DOHH2 (cell line): ENCODE measurements at regions not wholly inside any gene's neighbourhood (a gene's known extent, or its start where the extent isn't known, plus 50 kb on each side); places are given as distances from the start of the nearest gene placed in this dataset.

ENCODE experiments used
- H3F3A ChIP-seq: fragments of 200-600 bp; sonication (generic), shearing (Covaris generic); 2 replicates; pipeline ENCODE4 v1.6.0; 2016; ENCODE audit warnings: antibody characterized with exemption, mild to moderate bottlenecking; ENCODE audit not compliant: control insufficient read depth, insufficient read depth
- H3K27ac ChIP-seq: fragments of 200-600 bp; sonication (generic); 2 replicates; pipeline ENCODE4 v1.5.1; 2014; ENCODE audit warnings: low read depth, mild to moderate bottlenecking, low read length, moderate library complexity
- H3K27me3 ChIP-seq: fragments of 200-600 bp; sonication (generic); 2 replicates; pipeline ENCODE4 v1.6.1; 2014; ENCODE audit warnings: mild to moderate bottlenecking, low read length, mixed read lengths; ENCODE audit not compliant: control insufficient read depth
- H3K36me3 ChIP-seq: fragments of 200-600 bp; sonication (generic); 2 replicates; pipeline ENCODE4 v1.6.1; 2014; ENCODE audit warnings: mild to moderate bottlenecking, low read length, moderate library complexity, mixed read lengths; ENCODE audit not compliant: control insufficient read depth
- H3K4me1 ChIP-seq: fragments of 200-600 bp; sonication (generic); 2 replicates; pipeline ENCODE4 v1.6.1; 2014; ENCODE audit warnings: mild to moderate bottlenecking, low read length, mixed read lengths; ENCODE audit not compliant: control insufficient read depth
- H3K4me2 ChIP-seq: fragments of 200-600 bp; sonication (generic); 2 replicates; pipeline ENCODE4 v1.6.0; 2014; ENCODE audit warnings: mild to moderate bottlenecking, low read length, moderate library complexity
- H3K4me3 ChIP-seq: fragments of 200-600 bp; sonication (generic); 2 replicates; pipeline ENCODE4 v1.5.1; 2014; ENCODE audit warnings: mild to moderate bottlenecking, low read length, mixed read lengths
- H3K79me2 ChIP-seq: fragments of 200-600 bp; sonication (generic); 2 replicates; pipeline ENCODE4 v1.6.1; 2014; ENCODE audit warnings: mild to moderate bottlenecking, low read length, mixed read lengths; ENCODE audit not compliant: control insufficient read depth
- H3K9me2 ChIP-seq: fragments of 200-600 bp; sonication (generic); replicated peaks from 2 replicates; pipeline ENCODE4 v1.6.1; 2014; ENCODE audit warnings: mild to moderate bottlenecking, low read length, mixed read lengths; ENCODE audit not compliant: control insufficient read depth
- H3K9me3 ChIP-seq: fragments of 200-600 bp; sonication (generic); 2 replicates; pipeline ENCODE4 v1.6.1; 2014; ENCODE audit warnings: antibody characterized with exemption, low read length, mixed read lengths; ENCODE audit not compliant: control insufficient read depth, insufficient read depth
- H4K20me1 ChIP-seq: fragments of 200-600 bp; sonication (generic); 2 replicates; pipeline ENCODE4 v1.6.0; 2014; ENCODE audit warnings: low read depth, mild to moderate bottlenecking, antibody characterized with exemption, low read length, moderate library complexity; ENCODE audit not compliant: control insufficient read depth, insufficient read depth
- CTCF ChIP-seq: fragments of 200-600 bp; sonication (generic); IDR thresholded peaks from one replicate; pipeline ENCODE4 v1.5.1; 2014; ENCODE audit warnings: antibody characterized with exemption, mild to moderate bottlenecking, low read depth, low read length; ENCODE audit not compliant: poor library complexity, severe bottlenecking
- EZH2phosphoT487 ChIP-seq: fragments of 200-600 bp; sonication (generic); IDR thresholded peaks from 2 replicates; pipeline ENCODE4 v1.6.1; 2017; ENCODE audit warnings: borderline replicate concordance, mild to moderate bottlenecking, antibody characterized with exemption, low read length, moderate library complexity, mixed read lengths

GRCh38 chr7:26562841-26563240, 271.2 kb downstream of the SNX10 start:
- no peak for TF ChIP-seq EZH2phosphoT487
- peak; percentile 57 for TF ChIP-seq CTCF
- H3K9me2 ChIP-seq = no peaks in the 10 kb centered on the region
- no peaks in the 10 kb centered on the region for H3K79me2 ChIP-seq
- no peak overlapping the region for H3K4me3 ChIP-seq
- no peaks in the 10 kb centered on the region for H3K9me3 ChIP-seq
- H3K27me3 ChIP-seq = 0 out of 2 replicates have a peak, but pooled peaks cover 2% of the 10 kb centered on the region
- no peaks in the 10 kb centered on the region for H3K36me3 ChIP-seq
- H3K27ac ChIP-seq = no peak overlapping the region
- no peaks in the 10 kb centered on the region for H4K20me1 ChIP-seq
- H3K4me1 ChIP-seq = no peaks in the 10 kb centered on the region
- H3K4me2 ChIP-seq = no peak overlapping the region
- H3F3A ChIP-seq = no peaks in the 10 kb centered on the region

- TF ChIP-seq CTCF (no peak), EZH2phosphoT487 (no peak)
Observed at GRCh38 chr7:26563406-26563805, 271.7 kb downstream of the SNX10 start.

GRCh38 chr7:26567266-26567665, 275.6 kb downstream of the SNX10 start:
- Histone ChIP-seq H3K9me2 (no peaks in the 10 kb centered on the region), H3K36me3 (no peaks in the 10 kb centered on the region), H3K79me2 (no peaks in the 10 kb centered on the region), H3F3A (no peaks in the 10 kb centered on the region), H3K4me1 (no peaks in the 10 kb centered on the region), H3K9me3 (no peaks in the 10 kb centered on the region), H3K4me3 (no peak overlapping the region), H3K4me2 (no peak overlapping the region), H3K27me3 (no peaks in the 10 kb centered on the region; the same call in 1 of the 2 replicates), H3K27ac (no peak overlapping the region), H4K20me1 (no peaks in the 10 kb centered on the region)
- TF ChIP-seq EZH2phosphoT487 (no peak), CTCF (no peak)

More at GRCh38 chr7:26563406-26563805, 271.7 kb downstream of the SNX10 start:
- no peaks in the 10 kb centered on the region for H3K4me1 ChIP-seq
- H3F3A ChIP-seq = no peaks in the 10 kb centered on the region
- no peaks in the 10 kb centered on the region for H3K79me2 ChIP-seq
- no peak overlapping the region for H3K4me3 ChIP-seq
- no peaks in the 10 kb centered on the region for H3K9me3 ChIP-seq
- no peaks in the 10 kb centered on the region for H3K36me3 ChIP-seq
- no peak overlapping the region for H3K4me2 ChIP-seq
- H3K9me2 ChIP-seq = no peaks in the 10 kb centered on the region
- no peak overlapping the region for H3K27ac ChIP-seq
- no peaks in the 10 kb centered on the region for H4K20me1 ChIP-seq
- peaks cover 2% of the 10 kb centered on the region; the same call in 1 of the 2 replicates for H3K27me3 ChIP-seq

GRCh38 chr7:26574476-26574875, 282.8 kb downstream of the SNX10 start:
- Histone ChIP-seq H3F3A (no peaks in the 10 kb centered on the region), H3K4me3 (no peak overlapping the region), H3K27ac (no peak overlapping the region), H3K9me3 (no peaks in the 10 kb centered on the region), H4K20me1 (no peaks in the 10 kb centered on the region), H3K9me2 (no peaks in the 10 kb centered on the region), H3K4me1 (no peaks in the 10 kb centered on the region), H3K27me3 (no peaks in the 10 kb centered on the region; the same call in 1 of the 2 replicates), H3K4me2 (no peak overlapping the region), H3K36me3 (no peaks in the 10 kb centered on the region), H3K79me2 (no peaks in the 10 kb centered on the region)
- TF ChIP-seq EZH2phosphoT487 = no peak
- no peak for TF ChIP-seq CTCF
